Stimulated activated naive CD8-positive, alpha-beta T cell treated with anti-CD3 and anti-CD28 coated beads, Interleukin-15, amount 100 ng/mL, for 72 hours (primary cell): ENCODE measurements at regions not wholly inside any gene's neighbourhood (a gene's known extent, or its start where the extent isn't known, plus 50 kb on each side); places are given as distances from the start of the nearest gene placed in this dataset.
A peak's percentile ranks its signal among the peaks of the same experiment; 100 is the strongest.

Experiments used
- ATAC-seq: fragments of 150-1000 bp; cut with Tn5 transposase; 2 replicates; pipeline ENCODE4 v1.10.0; 2021; ENCODE audit warnings: mild to moderate bottlenecking, moderate library complexity
- DNase-seq, 2 donors: peaks; one replicate each; pipeline ENCODE4 v3.0.0; 2021 to 2022
- H3K27ac Mint-ChIP-seq, 2 donors: one replicate each; pipeline ENCODE4 v1.8.0; 2022; ENCODE audit warnings: mild to moderate bottlenecking in 2 of 2, mixed read lengths in 2 of 2, moderate library complexity in 2 of 2
- H3K27me3 Mint-ChIP-seq: one replicate; pipeline ENCODE4 v1.8.0; 2022; ENCODE audit warnings: mixed read lengths
- H3K4me1 Mint-ChIP-seq: one replicate; pipeline ENCODE4 v1.8.0; 2022; ENCODE audit warnings: mild to moderate bottlenecking, mixed read lengths
- H3K4me3 Mint-ChIP-seq, 2 donors: one replicate each; pipeline ENCODE4 v1.8.0; 2022; ENCODE audit warnings: mild to moderate bottlenecking in 2 of 2, mixed read lengths in 2 of 2, moderate library complexity in 1 of 2
- H3K9me3 Mint-ChIP-seq, 2 donors: one replicate each; pipeline ENCODE4 v1.8.0; 2022; ENCODE audit warnings: mixed read lengths in 2 of 2

DNA sequence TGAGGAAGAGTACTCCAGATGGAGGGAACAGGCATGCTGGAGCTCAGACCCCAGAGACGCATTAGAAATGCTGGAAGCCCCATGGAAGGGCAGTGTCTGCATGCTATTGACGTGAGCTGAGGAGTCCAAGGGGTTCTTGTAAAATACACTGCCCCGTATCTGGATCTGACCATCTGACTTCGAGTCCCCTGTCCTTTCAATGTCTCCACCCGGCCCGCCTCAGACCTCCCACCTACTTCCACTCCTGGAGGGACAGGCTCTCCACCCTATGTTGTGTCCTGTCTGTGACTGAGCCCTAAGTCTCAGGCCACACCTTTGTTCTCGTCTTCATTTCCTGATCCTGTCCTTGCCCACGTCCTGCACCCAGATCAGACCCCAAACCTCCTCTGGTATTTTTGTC is 496.3 kb downstream of the CDH26 start:
- Mint-ChIP-seq H3K9me3 (peaks cover 0 to 6% of the 10 kb centered on the region in 2 donors), H3K27me3 (peaks cover 5% of the 10 kb centered on the region), H3K4me1 (no peaks in the 10 kb centered on the region), H3K27ac (no peak overlapping the region), H3K4me3 (no peak overlapping the region)
- ATAC-seq, result no peak
- no peak for DNase-seq

DNA sequence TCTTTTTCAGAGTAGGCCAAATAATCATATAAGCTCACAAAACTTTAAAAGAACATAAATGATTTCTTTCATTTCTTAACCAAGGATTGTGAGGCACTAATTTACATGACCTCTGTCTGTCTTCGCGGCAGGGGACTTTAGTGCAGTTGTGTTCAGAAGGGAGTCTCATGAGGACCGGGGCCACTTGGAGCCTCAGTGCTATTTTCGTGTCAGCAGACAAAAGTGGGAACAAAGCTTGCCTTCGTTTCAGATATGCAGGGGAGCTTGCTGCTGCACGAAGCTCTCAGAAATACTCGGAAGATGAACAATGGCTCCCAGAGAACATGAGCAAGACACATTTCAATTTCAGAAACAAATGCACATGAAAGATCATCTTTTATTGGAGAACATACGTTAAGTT is 497.0 kb downstream of the CDH26 start:
- no peak overlapping the region for H3K27ac Mint-ChIP-seq
- H3K4me3 Mint-ChIP-seq, result no peak overlapping the region
- H3K4me1 Mint-ChIP-seq, result no peaks in the 10 kb centered on the region
- DNase-seq, result no peak
- ATAC-seq, result no peak
- peaks cover 11% of the 10 kb centered on the region for H3K27me3 Mint-ChIP-seq
- peaks cover 0 to 10% of the 10 kb centered on the region in 2 donors for H3K9me3 Mint-ChIP-seq

GRCh38 chr20:60459212-60459611 is 501.0 kb downstream of the CDH26 start:
- Mint-ChIP-seq H3K4me3 (no peak overlapping the region), H3K27ac (no peak overlapping the region), H3K9me3 (peaks cover 0 to 11% of the 10 kb centered on the region in 2 donors), H3K27me3 (peaks cover 7% of the 10 kb centered on the region), H3K4me1 (no peaks in the 10 kb centered on the region)
- ATAC-seq, result no peak
- no peak for DNase-seq

DNA sequence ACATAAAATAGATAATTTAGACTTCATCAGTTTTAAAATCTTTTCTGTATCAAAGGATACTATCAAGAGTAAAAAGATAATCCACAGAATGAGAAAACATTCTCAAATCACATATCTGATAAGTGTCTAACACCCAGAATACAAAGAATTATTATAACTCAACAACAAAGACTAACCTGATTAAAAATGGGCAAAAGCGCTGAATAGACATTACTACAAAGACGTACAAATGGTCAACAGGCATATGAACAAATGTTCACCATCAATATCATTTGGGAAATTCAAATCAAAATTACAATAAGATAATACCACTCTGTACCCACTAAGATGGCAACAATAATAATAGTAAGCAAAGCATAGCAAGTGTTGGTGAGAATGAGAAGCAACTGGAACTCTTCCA is 503.8 kb downstream of the CDH26 start:
- peaks cover 7% of the 10 kb centered on the region for H3K27me3 Mint-ChIP-seq
- no peak for ATAC-seq
- no peak overlapping the region for H3K4me3 Mint-ChIP-seq

GRCh38 chr20:60463798-60464197 is 505.6 kb downstream of the CDH26 start:
- Mint-ChIP-seq H3K27me3 (peaks cover 20% of the 10 kb centered on the region), H3K27ac (no peak overlapping the region), H3K4me1 (no peaks in the 10 kb centered on the region), H3K4me3 (no peak overlapping the region), H3K9me3 (peaks cover 0 to 6% of the 10 kb centered on the region in 2 donors)
- ATAC-seq, result no peak
- DNase-seq, result no peak

More for the DNA sequence above, 503.8 kb downstream of the CDH26 start:
- no peak for DNase-seq
- H3K4me1 Mint-ChIP-seq, result no peaks in the 10 kb centered on the region
- H3K27ac Mint-ChIP-seq, result no peak overlapping the region
- H3K9me3 Mint-ChIP-seq, result peaks cover 0 to 11% of the 10 kb centered on the region in 2 donors

- Mint-ChIP-seq H3K27ac (no peak overlapping the region), H3K4me1 (no peaks in the 10 kb centered on the region), H3K9me3 (no peaks in the 10 kb centered on the region), H3K4me3 (no peak overlapping the region), H3K27me3 (peaks cover 13% of the 10 kb centered on the region)
- ATAC-seq, result no peak
- no peak for DNase-seq
Measured at GRCh38 chr20:60465439-60465838, 507.2 kb downstream of the CDH26 start.

DNA sequence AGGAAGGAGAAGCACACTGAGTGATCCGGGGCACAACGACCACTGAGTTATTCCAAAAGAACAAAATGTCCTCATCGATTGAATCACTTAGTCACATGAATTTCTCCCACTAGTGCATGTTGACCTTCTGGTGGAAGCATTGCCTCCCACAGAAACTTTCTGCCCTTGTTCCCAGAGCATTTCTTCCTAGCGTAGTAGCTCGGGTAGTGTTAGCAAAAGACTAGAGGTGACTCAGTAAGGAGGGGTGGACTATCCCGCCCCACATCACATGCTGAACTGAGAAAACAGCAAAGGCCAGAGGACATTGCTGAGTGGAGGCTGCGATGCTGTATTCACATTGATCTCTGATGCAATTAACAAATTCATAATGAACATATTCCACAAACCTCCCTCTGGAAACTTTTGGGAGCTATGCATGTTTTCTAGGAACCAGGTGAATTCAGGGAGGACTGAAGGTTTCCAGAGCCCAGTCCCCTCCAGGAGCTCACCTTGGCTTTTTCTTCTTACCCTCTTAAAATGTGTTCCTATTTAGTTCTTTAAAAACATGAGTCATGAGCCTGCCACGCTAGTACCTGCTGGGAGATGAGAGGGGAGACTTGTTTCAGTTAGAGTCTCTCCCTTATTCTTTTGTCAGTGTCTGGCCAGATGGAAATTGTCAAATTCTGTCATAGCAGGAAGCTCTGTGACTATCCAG is 507.9 kb downstream of the CDH26 start:
- Mint-ChIP-seq H3K9me3 (no peaks in the 10 kb centered on the region), H3K4me1 (no peaks in the 10 kb centered on the region), H3K27me3 (peaks cover 13% of the 10 kb centered on the region), H3K4me3 (no peak overlapping the region), H3K27ac (peak overlapping the region in 1 of 2 donors; percentile 14)
- ATAC-seq (no peak), DNase-seq (no peak)

GRCh38 chr20:60466687-60467022 is 508.4 kb downstream of the CDH26 start:
- DNase-seq (no peak), ATAC-seq (no peak)
- no peaks in the 10 kb centered on the region for H3K4me1 Mint-ChIP-seq
- H3K9me3 Mint-ChIP-seq, result no peaks in the 10 kb centered on the region
- peaks cover 13% of the 10 kb centered on the region for H3K27me3 Mint-ChIP-seq
- H3K4me3 Mint-ChIP-seq, result no peak overlapping the region
- H3K27ac Mint-ChIP-seq, result peak overlapping the region in 1 of 2 donors; percentile 14

DNA sequence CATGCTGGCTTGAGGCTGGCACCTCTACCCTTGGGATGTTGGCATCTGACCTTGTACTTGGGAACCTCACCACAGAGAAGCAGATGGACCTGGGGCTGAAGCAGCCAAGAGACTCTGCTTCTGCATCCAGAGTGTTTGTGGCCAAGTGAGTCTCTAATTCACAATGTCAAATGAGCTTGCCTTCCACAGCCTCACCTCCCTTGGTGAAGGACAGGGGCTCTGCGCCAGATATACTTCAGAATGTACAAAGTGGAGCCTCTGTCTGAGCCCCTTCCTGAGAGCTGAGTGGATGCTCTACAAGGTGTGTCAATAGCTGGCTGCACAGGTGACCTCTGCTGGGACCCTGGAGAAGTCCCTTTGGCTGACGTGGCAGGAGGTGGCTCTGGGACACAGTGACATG is 508.9 kb downstream of the CDH26 start:
- Mint-ChIP-seq H3K27me3 (peaks cover 13% of the 10 kb centered on the region), H3K9me3 (no peaks in the 10 kb centered on the region), H3K4me3 (no peak overlapping the region), H3K4me1 (no peaks in the 10 kb centered on the region), H3K27ac (no peak overlapping the region)
- ATAC-seq (no peak), DNase-seq (no peak)

DNA sequence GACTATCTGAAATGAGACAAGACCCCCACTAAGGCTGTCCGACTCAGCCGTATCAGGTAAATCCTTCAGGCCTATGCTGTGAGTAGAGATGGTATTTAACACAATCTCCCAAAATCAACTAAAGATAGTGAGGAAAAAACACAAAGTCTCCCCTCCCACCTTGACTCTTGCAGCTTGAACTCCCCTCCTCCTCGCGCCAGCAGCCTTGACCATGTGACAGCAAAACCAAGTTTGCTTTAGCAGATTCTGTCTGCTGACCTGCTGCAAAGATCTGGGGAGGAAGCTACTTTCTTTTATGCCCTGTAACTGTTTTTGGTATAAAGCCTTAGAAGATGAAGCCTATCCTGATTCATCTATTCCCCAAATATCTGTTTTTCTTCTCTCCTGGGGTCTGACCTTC is 509.5 kb downstream of the CDH26 start:
- Mint-ChIP-seq H3K4me3 (no peak overlapping the region), H3K9me3 (no peaks in the 10 kb centered on the region), H3K4me1 (no peaks in the 10 kb centered on the region), H3K27me3 (peaks cover 13% of the 10 kb centered on the region), H3K27ac (no peak overlapping the region)
- no peak for DNase-seq
- no peak for ATAC-seq

GRCh38 chr20:60469829-60470228 is 511.6 kb downstream of the CDH26 start:
- no peaks in the 10 kb centered on the region for H3K9me3 Mint-ChIP-seq
- H3K4me3 Mint-ChIP-seq, result no peak overlapping the region
- DNase-seq (no peak), ATAC-seq (no peak)
- H3K27me3 Mint-ChIP-seq, result peaks cover 13% of the 10 kb centered on the region
- no peak overlapping the region for H3K27ac Mint-ChIP-seq
- H3K4me1 Mint-ChIP-seq, result no peaks in the 10 kb centered on the region

DNA sequence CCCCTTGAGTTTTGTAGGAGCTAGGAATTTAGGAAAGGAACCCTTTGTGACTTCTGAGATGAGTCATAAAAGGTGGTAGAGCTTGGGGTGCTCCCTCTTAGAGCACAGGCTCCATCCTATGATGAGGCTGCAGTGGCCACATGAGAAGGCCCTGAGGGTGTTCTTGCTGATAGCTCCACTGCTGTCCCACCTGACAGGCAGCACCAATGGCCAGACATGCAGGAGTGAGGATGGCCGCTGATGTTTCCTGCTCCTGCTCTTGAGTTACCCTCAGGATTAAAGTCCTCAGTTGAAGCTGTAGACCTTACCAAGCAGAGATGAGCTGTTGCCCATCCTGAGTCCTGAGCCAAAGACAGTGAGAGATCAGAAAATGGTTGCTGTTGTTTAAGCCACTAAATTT is 512.1 kb downstream of the CDH26 start:
- H3K27ac Mint-ChIP-seq, result no peak overlapping the region
- H3K9me3 Mint-ChIP-seq, result no peaks in the 10 kb centered on the region
- H3K4me1 Mint-ChIP-seq, result no peaks in the 10 kb centered on the region
- H3K4me3 Mint-ChIP-seq, result no peak overlapping the region
- H3K27me3 Mint-ChIP-seq, result peaks cover 13% of the 10 kb centered on the region
- DNase-seq (no peak), ATAC-seq (no peak)

- H3K4me1 Mint-ChIP-seq, result peaks cover 3% of the 10 kb centered on the region
- H3K27me3 Mint-ChIP-seq, result peaks cover 6% of the 10 kb centered on the region
- no peak overlapping the region for H3K27ac Mint-ChIP-seq
- no peak for ATAC-seq
- H3K9me3 Mint-ChIP-seq, result no peaks in the 10 kb centered on the region
- no peak for DNase-seq
- no peak overlapping the region for H3K4me3 Mint-ChIP-seq
Measured at GRCh38 chr20:60473211-60473610, 515.0 kb downstream of the CDH26 start.

- DNase-seq, result no peak
- Mint-ChIP-seq H3K4me1 (peaks cover 7% of the 10 kb centered on the region), H3K27ac (no peak overlapping the region), H3K9me3 (no peaks in the 10 kb centered on the region), H3K4me3 (no peak overlapping the region), H3K27me3 (peaks cover 8% of the 10 kb centered on the region)
- no peak for ATAC-seq
Measured at GRCh38 chr20:60474385-60474910, 516.2 kb downstream of the CDH26 start.

GRCh38 chr20:60476045-60476444 is 517.8 kb downstream of the CDH26 start:
- Mint-ChIP-seq H3K4me1 (peaks cover 7% of the 10 kb centered on the region), H3K27me3 (peaks cover 8% of the 10 kb centered on the region), H3K27ac (no peak overlapping the region), H3K9me3 (no peaks in the 10 kb centered on the region), H3K4me3 (no peak overlapping the region)
- DNase-seq (no peak), ATAC-seq (no peak)

- DNase-seq (no peak), ATAC-seq (no peak)
- H3K4me1 Mint-ChIP-seq, result peaks cover 7% of the 10 kb centered on the region
- peaks cover 8% of the 10 kb centered on the region for H3K27me3 Mint-ChIP-seq
- no peaks in the 10 kb centered on the region for H3K9me3 Mint-ChIP-seq
- H3K27ac Mint-ChIP-seq, result no peak overlapping the region
- no peak overlapping the region for H3K4me3 Mint-ChIP-seq
Measured at GRCh38 chr20:60477958-60478357, 519.7 kb downstream of the CDH26 start.

GRCh38 chr20:60478533-60478932 is 520.3 kb downstream of the CDH26 start:
- Mint-ChIP-seq H3K27me3 (peaks cover 12% of the 10 kb centered on the region), H3K9me3 (no peaks in the 10 kb centered on the region), H3K4me3 (no peak overlapping the region), H3K27ac (peak overlapping the region in 1 of 2 donors; percentile 24), H3K4me1 (peaks cover 7% of the 10 kb centered on the region)
- ATAC-seq, result no peak
- DNase-seq, result no peak
